Fibroblast of skin of back (primary cell): ENCODE measurements at regions not wholly inside any gene's neighbourhood (a gene's known extent, or its start where the extent isn't known, plus 50 kb on each side); places are given as distances from the start of the nearest gene placed in this dataset.
A peak's percentile ranks its signal among the peaks of the same experiment; 100 is the strongest.

Source experiments
- DNase-seq: peaks from one replicate; pipeline ENCODE4 v3.0.0-alpha.2; 2013

DNA sequence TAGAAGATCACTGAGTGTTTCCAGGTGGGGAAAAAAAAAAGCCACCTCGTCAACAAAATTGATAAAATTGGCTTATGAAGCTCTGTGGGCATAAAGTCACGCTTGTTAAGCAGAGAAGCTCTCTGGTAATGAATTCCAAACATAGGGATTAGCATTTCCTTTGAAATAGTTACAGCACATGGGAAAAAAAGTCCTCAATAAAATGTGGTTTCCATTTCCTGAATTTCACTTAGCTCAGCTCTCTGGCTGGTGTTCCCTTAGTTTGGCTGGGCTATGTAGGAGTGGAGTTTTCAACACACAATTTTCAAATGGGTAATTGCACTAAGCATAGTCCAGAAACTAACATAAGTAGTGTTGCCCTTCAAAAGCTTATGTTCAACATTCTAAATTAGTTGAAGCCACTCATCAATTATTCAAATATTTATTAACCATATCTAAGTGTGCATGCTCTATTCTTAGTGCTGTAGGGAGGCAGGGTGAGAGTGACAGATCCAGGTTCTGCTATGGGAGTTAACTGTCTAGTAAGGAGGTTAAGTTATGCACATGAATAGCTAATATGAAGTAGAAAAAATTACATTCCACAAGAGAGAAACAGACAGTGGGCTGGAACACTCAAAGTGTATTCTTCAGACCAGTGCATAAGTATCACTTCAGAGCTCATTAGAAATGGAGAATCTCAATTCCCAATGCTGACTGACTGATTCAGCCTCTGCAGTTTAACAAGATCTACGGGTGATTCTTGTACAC lies 445.7 kb downstream of the SMARCA1 start:
- no peak for DNase-seq

- no peak for DNase-seq
These were observed 451.9 kb downstream of the SMARCA1 start for GRCh38 chrX:129071390-129071789.

DNA sequence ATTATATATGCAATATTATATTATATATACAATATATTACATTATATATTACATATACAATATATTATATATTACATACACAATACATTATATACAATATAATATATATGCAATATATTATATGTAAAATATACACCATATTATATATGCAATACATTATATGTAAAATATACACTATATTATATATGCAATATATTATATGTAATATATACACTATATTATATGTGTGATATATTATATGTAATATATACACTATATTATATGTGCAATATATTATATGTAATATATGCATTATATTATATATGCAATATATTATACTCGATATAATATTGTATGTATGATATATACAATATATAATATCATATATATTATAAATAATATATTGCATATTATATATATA lies 457.4 kb downstream of the SMARCA1 start:
- DNase-seq = no peak

DNA sequence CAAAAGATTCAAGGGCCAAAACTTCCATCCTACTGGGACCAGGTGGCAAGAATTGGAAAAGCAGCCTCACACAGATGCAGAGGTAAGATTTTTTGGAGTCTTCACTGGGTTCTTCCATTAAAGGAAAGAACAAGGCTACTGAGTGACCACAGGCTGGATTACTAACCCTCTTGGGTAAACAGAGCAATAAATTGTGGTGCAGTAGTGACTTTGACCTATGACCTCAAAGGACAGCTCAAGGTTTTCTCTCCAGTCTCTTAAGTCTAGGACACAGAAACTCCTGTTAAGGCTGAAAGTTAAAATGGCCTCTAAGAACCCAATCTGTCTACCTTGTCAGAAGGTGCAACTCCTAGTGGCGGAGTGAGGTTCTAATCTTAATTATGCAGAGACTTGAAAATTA lies 464.9 kb downstream of the SMARCA1 start:
- DNase-seq = no peak

- no peak for DNase-seq
These were observed 480.2 kb downstream of the SMARCA1 start for GRCh38 chrX:129043138-129043537.

GRCh38 chrX:129041319-129041718 lies 482.0 kb downstream of the SMARCA1 start:
- DNase-seq = no peak

DNA sequence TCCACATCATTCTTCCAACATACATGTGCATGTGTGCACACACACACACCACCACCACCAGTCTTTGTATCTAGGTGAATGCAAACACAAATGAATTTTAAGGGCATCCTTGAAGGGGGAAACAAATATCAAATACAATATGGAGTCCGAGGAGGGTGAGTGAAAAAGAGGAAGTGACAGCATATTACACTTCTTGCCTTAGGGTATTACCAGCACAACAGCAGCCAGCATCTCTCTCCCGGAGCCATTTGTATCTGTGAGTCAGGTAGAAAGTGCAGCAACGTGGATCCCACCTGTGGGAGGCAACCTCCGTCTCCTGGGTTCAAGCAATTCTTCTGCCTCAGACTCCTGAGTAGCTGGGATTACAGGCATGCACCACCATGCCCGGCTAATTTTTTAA lies 483.2 kb downstream of the SMARCA1 start:
- no peak for DNase-seq

DNA sequence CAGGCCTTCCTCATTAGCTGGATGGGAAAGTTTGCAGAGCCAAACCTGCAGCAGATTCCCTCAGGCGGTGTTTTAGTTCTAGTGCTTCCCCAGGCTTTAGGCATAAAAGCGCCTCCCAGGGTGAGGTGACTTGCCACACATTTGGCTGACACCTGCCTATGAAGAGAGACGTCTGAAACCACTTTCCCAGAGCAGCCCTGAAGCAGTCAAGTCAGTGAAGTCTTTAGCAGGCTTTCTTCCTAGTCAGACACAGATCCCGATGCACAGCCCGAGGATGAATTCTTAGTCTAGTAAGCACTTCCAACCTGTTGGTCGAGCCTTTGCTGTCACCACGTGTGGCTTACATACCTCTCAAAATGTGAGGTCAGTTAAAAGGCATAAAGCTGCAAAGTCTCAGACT lies 484.1 kb downstream of the SMARCA1 start:
- no peak for DNase-seq

DNA sequence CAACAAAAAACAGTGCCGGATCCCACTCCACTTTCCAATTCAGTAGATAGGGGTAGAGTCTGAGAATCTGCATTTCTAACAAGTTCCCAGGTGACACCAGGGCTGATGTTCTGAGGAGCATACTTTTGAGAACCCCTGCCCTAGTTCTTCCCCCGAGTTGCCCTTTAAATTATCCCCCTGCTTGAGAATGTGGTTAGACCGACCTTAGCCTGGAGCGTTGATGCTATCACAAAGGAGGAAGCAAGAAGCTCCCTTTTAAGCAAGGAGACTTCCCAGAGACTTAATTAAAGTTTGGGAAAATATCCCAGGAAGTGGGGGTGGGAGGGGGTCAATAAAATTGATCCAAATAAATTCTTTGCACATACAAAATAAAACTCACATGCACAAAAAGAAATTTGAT lies 485.9 kb downstream of the SMARCA1 start:
- no peak for DNase-seq

GRCh38 chrX:129035180-129035579 lies 488.1 kb downstream of the SMARCA1 start:
- DNase-seq = no peak

- DNase-seq = no peak
These were observed 489.1 kb downstream of the SMARCA1 start for GRCh38 chrX:129034196-129034595.

GRCh38 chrX:129026202-129026601 lies 497.1 kb downstream of the SMARCA1 start:
- DNase-seq = no peak

- no peak for DNase-seq
These were observed 497.9 kb downstream of the SMARCA1 start for GRCh38 chrX:129025376-129025775.

DNA sequence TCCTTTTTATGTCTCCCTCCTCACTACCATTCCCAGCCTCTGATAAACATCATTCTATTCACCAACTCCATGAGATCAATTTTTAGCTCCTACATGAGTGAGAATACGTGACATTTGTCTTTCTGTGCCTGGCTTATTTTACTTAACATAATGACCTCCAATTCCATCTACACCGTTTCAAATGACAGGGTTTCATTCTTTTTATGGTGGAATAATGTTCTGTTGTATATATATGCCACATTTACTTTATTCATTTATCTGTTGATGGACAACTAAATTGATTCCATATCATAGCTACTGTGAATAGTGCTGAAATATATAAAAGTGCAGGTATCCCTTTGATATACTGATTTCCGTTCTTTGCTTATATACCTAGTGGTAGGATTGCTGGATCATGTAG lies 503.9 kb downstream of the SMARCA1 start:
- DNase-seq = no peak

DNA sequence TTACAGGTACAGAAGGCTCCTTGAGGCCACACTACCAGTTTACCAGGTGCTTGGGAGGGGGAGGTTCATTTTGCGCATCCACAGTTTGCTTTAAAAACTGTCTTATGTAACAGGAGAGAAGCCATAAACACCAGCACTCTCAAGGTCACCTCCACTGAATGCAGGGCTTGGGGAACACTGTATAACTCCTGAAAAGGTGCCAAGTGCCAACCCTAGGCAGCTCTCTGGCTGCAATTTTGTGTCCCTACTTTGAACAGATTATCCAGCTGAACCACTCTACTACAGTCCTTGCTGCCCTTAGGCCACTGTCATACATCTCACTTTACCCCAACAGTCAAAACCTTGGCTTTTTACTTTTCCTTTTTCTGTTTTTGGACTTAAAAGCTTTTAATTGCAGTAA lies 507.9 kb downstream of the SMARCA1 start:
- no peak for DNase-seq

GRCh38 chrX:129013574-129013973 lies 509.7 kb downstream of the SMARCA1 start:
- no peak for DNase-seq

GRCh38 chrX:129007631-129008030 lies 515.7 kb downstream of the SMARCA1 start:
- no peak for DNase-seq

- DNase-seq = no peak
These were observed 516.8 kb downstream of the SMARCA1 start for GRCh38 chrX:129006491-129006890.

DNA sequence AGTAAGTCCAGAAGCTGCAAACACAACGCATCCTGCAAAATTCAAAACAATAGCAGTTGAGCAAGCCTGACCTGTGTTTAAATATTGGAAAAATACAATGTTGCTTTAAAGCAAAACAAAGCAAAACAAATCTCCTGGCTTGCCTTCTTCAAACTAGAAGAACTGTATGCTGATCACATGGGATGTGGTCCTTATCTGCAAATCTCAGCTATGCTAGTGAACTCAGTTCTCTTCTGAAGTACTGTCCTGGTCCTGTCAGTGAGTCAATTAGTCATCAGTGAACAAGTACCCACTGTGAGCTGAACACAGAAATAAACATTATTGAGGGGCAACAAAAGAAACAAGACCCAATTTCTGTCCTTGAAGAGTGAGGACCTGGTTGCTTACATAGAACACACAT lies 522.5 kb downstream of the SMARCA1 start:
- DNase-seq = no peak

GRCh38 chrX:129000018-129000417 lies 523.3 kb downstream of the SMARCA1 start:
- no peak for DNase-seq

GRCh38 chrX:128992107-128992971 lies 531.0 kb downstream of the SMARCA1 start:
- no peak for DNase-seq

DNA sequence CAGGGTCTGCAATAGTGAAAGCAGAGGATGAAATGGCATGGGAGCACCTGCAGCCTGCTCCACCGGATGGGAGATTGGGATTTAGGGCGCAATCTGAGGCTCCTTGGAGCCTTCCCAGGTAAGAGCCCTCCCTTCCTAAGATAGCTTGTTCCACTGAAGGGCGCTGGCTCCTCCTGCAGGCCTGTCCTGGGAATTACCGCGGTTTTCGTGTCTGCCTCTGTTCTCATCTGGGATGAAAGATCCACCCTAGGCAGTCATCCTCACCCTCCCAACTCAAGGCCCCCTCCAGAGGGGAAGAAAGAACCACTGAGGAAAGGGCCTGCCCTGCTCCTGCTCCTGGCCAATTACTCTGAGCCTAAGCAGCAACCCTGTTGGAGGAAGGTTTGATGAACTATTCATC lies 547.5 kb downstream of the SMARCA1 start:
- peak; percentile 20 for DNase-seq

DNA sequence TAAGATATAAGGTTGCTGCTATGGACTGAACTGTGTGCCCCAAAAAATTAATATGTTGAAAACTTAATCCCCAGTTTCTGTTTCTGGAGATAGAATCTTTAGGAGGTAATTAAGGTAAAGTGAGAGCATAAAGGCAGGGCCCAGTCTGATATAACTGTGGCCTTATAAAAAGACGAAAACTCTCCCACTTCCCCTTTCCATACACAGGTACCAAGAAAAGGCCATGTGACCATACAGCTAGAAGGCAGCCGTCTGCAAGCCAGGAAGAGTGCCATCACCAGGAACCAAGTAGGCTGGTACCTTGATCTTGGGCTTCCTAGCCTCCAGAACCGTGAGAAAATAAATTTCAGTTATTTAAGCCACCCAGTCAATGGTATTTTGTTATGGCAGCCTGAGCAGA lies 550.3 kb downstream of the SMARCA1 start:
- no peak for DNase-seq

GRCh38 chrX:128961290-128961689 lies 562.0 kb downstream of the SMARCA1 start:
- no peak for DNase-seq
